ENCODE measurements at regions not wholly inside any gene's neighbourhood (a gene's known extent, or its start where the extent isn't known, plus 50 kb on each side); places are given as distances from the start of the nearest gene placed in this dataset.
A peak's percentile ranks its signal among the peaks of the same experiment; 100 is the strongest.
"Not testable (repeated sequence)": the region's sequence is repeated elsewhere in the genome, so short reads cannot be mapped to it uniquely, and the experiment has no call there.

DNA sequence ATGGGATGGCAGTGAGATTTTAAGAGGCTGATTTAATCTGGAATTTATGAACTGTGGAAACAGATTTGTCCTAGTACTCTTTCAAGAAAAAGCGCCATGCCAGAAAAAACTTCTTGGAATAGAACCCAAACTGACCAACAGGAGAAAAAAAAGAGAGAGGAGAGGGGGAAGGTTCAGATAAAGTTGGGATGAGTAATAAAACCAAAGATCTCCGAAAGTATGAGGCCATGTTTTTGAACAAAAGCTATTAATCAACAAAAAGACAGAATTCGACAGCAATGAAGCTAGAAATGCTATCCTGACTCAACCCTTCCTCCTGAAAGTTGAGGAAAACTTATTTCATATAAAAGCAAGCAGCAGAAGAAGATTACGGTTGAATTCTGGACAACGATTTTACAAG, 135.5 kb downstream of the CEMIP2 start:
- DNase-seq (ENCODE audit: low spot score), result no peak

DNA sequence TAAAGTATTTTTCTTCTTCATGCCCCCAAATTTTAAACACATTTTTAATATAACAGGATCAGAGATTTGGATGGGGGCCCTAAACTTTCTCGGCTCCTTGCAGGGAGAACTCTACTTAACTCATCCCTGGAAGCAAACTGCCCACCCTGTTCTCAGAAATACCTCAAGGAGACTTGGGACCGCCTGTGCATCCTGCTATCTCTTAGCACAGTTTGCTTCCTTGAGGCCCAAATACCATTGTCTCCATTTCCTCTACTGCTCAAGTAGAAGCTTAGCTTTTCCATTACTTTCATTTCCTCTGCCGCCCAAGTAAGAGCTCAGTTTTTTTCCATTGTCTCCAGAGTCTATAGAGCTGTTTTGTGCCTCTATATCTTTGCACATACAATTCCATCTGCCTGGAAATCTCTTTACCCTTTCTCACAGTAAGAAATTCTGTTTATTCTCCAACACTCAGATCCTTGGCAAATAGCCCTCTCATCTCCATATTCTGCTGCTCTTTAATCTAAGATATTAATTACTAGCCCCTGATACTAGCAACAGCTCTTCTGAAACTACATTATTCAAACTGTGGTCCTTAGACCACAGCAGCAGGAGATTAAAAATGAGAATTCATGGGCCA, 137.8 kb downstream of the CEMIP2 start:
- DNase-seq (ENCODE audit: low spot score), result no peak

DNA sequence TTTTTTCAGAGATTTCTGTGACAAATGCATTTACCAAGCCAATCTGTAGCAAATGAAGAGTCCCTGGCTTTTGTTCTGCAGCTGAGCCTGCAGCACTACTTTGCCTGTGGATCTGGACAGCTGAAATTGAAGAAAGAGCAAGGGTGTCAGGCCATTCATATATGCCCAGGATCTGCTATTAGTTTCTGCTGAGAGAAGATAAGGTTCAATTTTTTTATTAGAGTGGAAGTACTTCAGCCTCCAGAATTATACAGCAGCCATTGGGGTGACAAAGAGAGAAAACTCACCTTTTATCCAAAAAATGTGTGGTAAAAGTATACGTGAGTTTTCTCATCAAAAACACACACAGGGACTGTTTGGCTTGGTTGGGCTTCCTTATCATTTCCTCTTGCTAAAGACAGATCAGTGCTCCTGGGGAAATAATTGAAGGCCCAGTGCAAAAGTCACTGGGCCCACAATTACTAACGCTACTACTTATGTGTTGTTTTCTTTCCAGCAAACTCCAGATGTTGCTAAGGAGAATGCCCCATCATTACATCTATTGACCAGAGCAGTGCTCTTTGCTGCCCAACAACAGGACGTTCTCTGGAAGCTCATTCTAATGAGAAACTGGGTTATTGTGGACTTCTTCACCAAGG, 138.6 kb downstream of the CEMIP2 start:
- no peak for DNase-seq (ENCODE audit: low spot score)

DNA sequence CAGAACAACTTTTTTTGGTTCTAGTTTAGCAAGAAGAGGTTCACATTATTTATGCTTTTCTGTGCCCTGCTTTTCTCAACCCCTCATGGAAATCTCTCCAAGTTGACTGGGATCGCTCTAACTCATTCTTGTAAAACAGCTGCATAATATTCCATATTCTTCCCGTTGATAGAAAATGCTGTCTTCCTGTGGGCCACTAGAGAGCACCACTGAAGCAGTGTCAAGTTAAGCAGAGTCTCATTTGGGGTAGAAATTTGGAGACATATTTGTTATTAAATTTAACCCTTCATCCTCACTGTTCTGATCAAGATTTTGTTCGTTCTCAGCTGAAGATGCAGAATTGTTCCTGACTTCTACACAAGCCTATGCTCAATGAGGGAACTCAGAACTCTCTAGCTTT, 140.1 kb downstream of the CEMIP2 start:
- DNase-seq (ENCODE audit: low spot score), result no peak

DNA sequence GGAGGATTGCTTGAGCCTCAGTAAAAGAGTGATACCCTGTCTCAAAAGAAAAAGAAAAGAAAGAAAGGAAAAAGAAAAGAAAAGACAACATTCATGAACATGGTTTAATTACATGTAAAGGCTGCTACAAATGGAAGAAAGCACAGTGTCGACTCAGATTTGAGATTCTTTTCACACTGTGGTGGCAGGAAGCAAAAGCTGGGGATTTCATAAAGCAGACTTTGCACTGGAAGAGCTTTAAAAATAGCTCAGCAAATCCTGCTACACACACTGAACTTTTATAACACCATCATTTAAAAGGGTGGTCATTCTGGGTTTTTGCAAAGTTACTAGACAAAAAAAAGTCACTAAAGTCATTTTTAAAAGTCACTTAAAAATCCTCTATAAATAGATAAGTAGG, 140.8 kb downstream of the CEMIP2 start:
- no peak for DNase-seq (ENCODE audit: low spot score)

DNA sequence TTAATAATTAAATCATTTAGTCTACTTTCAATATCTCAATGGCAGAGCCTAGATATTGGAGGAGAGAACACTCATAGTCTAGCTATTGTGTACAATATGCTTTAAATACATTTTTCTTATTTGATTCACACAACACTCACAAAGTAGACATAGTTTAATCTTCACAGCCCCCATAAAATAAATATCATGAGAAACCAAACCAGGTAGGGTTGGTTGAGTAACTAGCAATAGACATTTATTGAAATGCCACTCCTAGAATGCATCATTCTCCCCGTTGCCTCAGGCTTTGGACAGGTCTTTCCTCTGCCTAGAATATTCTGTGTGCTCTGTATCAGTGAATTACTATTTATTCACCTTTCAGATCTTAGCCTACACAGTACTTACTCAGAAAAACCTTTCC, 141.9 kb downstream of the CEMIP2 start:
- no peak for DNase-seq (ENCODE audit: low spot score)

DNA sequence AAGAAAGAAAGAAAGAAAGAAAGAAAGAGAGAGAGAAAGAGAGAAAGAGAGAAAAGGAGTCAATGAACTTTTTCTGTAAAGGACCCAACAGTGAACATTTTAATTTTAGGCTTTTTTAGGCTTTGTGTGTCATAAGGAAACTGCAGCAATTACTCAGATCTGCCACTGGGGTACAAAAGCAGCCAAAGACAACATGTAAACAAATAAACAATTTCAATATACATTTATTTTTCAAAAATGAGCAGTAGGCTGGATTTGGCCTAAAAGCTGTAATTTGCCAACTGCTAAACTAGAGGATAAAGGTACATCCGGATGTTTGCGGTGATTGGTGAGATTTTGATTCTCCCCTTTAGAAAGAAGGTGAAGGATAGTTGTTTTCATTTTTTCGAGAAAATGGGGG, 143.6 kb downstream of the CEMIP2 start:
- no peak for DNase-seq (ENCODE audit: low spot score)

DNA sequence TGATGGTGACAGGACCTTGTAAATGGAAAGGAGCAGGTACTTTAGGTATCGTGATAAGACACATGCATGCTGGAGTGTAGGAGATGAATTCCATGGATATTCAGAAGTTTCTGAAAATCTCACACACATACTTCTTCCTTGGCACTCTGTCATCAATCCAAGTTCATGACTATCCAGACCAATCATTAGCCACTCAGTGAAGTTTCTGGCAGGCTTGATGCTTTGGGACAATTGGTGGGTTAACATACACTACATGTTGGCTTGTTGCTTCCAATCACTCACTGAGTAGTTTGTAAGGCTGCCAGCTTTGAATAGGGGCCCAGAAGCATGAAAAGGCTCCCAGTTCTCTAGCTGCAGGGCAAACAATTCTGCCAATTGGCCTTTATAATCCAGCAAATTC, 147.6 kb downstream of the CEMIP2 start:
- no peak for DNase-seq (ENCODE audit: low spot score)

DNA sequence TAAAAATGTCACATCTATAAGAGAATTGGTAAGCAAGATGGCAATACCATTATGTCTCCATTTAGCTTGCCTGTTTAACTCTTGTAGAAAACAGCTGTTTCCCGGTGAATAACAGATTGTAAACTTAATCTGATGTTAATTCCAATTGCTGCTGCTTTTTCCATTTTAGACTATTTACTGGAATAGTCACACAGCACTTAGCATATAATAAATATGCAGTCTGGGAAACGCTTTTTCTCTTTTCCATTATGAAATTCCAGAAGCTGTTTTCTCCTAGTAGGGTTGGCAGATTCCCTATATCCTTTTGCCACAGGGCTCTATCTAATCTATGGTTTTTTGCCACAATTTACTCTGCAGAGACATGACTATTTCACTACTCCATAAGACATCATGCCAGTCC, 148.0 kb downstream of the CEMIP2 start:
- no peak for DNase-seq (ENCODE audit: low spot score)

DNA sequence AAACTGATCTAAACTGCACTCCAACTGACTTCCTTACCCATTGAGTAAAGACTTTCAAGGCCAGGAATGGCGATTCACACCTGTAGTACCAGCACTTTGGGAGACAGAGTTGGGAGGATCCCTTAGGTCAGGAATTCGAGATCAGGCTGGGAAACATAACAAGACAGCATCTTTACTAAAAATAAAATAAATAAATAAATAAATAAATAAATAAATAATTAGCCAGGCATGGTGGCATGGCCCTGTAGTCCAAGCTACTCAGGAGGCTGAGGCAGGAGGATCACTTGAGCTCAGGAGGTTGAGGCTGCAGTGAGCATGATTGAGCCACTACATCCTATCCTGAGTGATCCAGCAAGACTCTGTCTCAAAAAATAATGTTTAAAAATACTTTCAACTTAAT, 148.4 kb downstream of the CEMIP2 start:
- DNase-seq (ENCODE audit: low spot score), result no peak

DNA sequence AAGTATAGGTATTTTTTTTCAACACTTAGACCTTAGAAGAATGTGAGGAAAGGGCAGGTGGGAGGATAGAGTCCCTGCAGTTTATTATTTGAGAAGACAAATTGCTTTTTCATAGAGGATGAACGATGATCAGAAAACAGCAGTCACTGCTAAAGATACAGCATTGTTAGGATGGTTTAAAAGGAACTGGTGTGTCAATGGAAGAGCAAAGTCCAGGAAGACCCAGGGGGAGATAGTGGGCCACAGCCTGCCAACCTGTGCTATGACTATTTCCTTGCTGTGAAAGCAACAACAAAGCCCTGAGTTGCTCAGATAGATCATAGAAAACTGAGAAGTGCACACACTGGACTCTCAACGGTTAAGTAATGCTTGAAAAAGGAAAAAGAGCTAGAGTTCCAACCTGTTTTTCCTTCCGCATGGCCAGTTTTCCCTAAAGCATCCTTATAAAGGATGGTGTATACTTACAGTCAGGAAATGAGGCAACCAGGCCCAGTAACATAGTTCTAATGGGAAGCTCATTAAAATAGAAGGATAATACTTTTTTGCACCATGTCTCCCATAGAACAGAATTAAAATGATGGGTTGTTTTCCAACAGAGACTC, 153.8 kb downstream of the CEMIP2 start:
- no peak for DNase-seq (ENCODE audit: low spot score)

DNA sequence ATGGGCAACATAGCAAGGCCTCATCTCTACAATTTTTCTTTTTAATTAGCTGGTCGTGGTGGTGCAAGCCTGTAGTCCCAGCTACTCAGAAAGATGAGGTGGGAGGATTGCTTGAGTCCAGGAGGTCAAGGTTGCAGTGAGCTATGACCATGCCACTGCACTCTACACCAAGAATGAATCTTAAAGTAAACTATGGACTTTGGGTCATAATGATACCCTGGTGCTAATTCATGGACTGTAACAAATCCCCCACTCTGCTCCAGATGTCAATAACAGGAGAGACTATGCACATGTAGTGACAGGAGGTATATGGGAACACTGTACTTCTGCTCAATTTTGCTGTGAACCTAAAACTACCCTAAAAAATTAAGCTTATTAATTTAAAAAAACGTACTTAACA, 155.4 kb downstream of the CEMIP2 start:
- no peak for DNase-seq (ENCODE audit: low spot score)

DNA sequence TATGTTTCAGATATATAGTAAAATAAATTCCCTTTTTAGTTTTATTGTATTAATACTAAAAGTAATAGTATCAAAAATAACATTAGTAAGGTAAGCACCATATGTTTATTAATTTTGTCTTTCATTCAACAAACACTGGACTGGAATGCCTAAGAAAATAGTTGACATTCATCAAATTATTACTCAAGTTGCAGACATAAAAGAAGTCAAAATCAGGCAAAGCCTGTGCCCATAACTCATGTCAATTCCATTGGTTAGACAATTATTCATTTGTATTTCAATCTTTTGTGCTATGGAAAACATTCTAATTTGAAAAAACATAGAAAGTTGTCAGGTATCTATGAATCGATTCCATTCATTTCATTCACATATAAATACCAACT, 158.9 kb downstream of the CEMIP2 start:
- no peak for DNase-seq (ENCODE audit: low spot score)

DNA sequence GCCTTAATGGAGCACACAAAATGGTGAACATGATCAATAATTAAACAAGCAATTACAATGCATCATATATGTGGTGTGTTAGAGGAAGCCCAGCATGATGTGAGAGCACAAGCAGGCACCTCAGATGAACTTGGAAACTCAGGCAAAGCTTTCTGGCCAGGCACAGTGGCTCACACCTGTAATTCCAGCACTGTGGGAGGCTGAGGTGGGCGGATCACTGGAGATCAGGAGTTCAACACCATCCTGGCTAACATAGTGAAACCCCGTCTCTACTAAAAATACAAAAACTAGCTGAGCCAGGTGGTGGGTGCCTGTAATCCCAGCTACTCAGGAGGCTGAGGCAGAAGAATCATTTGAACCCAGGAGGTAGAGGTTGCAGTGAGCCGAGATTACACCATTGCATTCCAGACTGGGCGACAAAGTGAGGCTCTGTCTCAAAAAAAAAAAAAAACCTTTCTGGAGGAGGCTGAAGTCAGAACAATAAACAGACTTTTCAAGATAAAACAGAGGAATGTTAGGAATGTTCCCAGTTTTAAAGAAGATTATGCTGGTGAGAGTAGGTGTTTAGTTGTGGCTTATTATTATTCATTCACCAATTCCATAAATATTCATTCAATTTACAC, 159.4 kb downstream of the CEMIP2 start:
- no peak for DNase-seq (ENCODE audit: low spot score)

DNA sequence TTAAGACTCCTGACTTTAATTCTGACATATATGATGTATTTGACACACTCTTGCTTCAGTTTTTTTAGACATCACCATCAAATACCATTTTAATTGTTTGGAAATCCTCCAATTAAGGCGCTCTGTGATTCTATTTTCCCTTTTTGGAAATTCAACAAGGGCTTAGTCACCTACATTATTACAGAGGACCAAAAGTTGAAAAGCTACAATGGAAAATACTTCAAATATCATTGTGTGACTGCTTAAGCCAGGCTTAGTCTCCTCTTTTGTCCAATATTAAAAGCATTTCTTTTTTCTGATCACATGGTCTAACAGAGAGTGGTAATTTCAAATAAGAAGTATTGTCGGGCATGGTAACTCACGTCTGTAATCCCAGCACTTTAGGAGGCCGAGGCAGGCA, 160.3 kb downstream of the CEMIP2 start:
- no peak for DNase-seq (ENCODE audit: low spot score)

DNA sequence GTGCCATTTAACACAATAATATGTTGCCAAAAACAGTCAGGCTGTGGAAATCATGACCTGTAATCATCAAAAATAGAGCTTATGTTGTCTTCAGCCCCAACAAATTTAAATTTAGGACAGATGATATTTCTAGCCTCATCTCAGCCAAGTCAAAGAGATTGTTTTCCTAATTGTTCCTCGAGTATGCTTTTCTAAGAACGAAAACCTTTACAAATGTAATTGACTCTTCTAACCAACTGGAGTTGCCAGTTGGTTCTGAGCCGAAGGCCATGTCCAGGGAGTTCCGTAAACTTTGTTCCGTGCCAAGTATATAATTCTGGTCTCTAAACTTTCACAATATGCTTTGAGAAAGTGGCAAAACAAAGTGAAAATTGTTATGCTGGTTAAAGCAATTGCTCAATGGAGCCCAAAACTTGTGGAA, 160.8 kb downstream of the CEMIP2 start:
- DNase-seq (ENCODE audit: low spot score), result no peak

DNA sequence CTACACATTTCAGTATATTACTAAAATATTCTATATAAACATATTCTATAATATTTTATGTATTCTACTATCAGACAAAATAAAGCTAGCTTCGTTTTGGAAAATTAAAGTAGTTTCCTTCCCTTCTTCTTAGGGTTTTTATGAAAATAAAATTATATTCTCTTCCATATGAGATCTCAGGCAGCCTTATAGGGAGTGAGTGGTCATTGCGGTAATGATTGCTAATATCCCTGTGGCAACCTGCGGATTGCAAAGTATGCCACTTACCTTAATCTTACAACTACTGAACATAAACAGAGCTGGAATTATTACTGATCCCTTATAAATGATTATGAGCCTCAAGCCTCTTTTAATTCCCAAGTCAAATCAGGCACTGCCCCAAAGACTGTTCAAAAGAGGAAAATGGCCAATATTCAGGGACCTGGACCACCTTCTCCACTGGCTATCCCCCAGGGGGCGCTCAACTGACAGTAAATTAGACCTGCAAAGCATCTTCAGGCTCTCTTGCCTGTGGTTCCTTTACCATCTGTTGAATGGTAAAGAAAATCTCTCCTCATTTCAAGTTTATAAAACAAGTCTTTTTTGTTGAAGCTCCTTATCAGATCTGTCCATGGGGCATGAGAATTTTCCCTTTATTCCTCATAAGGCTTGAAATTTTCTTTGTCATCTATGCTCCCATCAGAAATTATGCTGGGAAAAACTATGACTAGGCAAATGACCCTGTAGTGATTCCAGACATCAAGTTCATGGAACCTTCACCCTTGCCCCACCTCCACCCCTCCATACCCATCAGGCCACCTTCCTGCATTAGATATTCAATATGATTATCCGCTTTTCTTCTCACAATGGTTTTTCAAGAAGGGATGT, 163.9 kb downstream of the CEMIP2 start:
- peak; percentile 67 for DNase-seq (ENCODE audit: low spot score)

DNA sequence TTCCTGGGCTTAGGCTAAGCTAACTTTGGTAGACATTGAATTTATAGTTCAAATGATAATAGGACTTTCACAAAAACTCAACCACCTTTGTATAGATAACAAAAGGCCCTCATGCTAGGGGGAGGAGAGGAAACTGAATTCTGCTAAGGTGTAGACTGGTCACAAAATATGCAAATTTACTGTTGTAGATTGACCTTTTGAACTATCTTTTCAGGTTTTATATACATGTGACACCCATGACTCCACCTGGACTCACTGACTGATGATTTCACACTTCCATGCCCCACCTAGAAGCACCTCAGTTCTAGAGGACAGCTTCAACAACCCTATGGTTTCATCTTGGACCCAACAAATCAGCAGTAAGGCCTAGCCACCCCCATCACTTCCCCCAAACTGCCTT, 165.7 kb downstream of the CEMIP2 start:
- DNase-seq (ENCODE audit: low spot score), result no peak

DNA sequence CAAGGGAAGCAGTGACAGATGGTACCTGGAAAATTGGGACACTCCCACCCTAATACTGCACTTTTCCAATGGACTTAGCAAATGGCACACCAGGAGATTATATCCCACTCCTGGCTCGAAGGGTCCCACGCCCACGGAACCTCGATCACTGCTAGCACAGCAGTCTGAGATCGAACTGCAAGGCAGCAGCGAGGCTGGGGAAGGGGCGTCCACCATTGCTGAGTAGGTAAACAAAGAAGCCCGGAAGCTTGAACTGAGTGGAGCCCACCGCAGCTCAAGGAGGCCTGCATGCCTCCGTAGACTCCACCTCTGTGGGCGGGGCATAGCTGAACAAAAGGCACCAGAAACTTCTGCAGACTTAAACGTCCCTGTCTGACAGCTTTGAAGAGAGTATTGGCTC, 172.6 kb downstream of the CEMIP2 start:
- not testable (repeated sequence) for DNase-seq (ENCODE audit: low spot score)

DNA sequence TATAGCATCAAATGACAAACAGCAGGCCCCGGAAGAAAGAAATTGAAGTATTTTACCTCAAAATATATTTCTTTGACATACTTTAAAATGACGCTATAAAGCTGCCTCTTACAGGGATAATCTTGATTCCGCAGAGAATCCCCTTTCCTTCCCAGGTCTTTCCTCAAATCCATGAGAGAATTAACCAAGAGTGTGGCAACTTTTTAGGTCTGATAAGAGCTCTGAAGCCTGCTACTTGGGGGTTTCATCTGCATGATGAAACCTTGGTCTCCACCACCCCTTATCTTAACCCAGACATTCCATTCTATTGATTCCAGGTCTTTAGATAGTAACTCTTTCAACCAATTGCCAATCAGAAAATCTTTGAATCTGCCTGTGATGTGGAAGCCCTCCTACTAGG, 173.8 kb downstream of the CEMIP2 start:
- no peak for DNase-seq (ENCODE audit: low spot score)

DNA sequence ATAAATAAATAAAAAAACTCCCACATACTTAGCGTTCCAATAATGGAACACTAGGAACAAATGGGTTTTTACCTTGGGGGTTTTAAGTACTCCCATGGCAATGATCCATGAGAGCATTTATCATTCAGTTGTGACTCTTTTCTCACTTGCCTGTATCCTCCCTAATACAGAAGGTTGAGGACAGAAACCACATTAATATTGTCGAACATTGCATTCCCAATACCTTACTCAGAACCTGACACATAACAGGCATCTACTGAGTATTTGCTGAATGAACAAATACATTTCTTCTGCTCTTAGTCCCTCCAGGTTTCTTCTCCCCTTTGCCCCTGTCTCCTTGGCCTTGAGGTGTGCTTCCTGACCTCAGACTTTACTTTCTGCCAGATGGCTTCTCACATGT, 175.9 kb downstream of the CEMIP2 start:
- DNase-seq (ENCODE audit: low spot score), result peak; percentile 18

DNA sequence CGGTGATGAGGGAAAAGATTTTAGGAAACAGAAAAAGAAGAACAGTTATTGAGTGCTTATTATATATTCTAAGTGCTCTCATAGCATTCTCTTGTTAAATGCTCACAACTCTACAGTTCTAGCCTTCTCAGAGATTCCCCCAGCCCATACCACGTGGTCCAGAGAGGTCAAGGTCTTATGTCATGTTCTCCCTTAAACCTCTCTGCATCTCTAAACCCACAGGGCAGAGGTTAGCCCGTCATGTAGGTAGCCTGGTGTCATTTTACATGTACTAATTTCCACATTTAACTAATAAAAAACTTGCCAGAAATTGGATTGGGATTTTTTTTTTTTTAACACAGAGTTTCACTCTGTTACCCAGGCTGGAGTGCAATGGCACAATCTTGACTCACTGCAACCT, 178.0 kb downstream of the CEMIP2 start:
- no peak for DNase-seq (ENCODE audit: low spot score)

DNA sequence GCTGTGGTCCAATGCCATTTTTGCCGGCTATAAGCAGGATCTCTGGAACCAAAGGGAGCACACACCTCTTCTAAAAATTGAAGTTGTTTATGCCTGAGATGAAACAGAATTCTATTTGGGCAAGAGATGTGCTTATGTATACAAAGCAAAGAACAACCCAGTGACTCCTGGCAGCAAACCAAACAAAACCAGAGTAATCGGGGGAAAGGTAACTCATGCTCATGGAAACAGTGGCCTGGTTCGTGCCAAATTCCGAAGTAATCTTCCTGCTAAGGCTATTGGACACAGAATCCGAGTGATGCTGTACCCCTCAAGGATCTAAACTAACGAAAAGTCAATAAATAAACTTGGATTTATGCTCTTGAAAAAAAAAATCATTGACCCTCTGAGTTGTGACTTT, 178.7 kb downstream of the CEMIP2 start:
- DNase-seq (ENCODE audit: low spot score), result no peak

All from AG08395 (cell line).